ENCODE measurements at regions not wholly inside any gene's neighbourhood (a gene's known extent, or its start where the extent isn't known, plus 50 kb on each side); places are given as distances from the start of the nearest gene placed in this dataset.

GRCh38 chr1:99361406-99361805 is 97.1 kb downstream of the PLPPR4 start:
- no peak overlapping the region for H3K27ac ChIP-seq
- CTCF ChIA-PET, result no interaction called here
- POLR2A ChIA-PET (ENCODE audit: low non-redundant PET), result no interaction called here
- TF ChIP-seq CTCF (conservative IDR thresholded peaks at IDR 0.05; ENCODE audit: low read depth), result no peak
- DNase-seq (ENCODE audit: low spot score), result no peak

GRCh38 chr1:99363531-99363930 is 99.2 kb downstream of the PLPPR4 start:
- no peak for DNase-seq (ENCODE audit: low spot score)
- ChIA-PET CTCF (no interaction called here), POLR2A (ENCODE audit: low non-redundant PET) (no interaction called here)
- H3K27ac ChIP-seq, result no peak overlapping the region
- no peak for TF ChIP-seq CTCF (conservative IDR thresholded peaks at IDR 0.05; ENCODE audit: low read depth)

- TF ChIP-seq CTCF (conservative IDR thresholded peaks at IDR 0.05; ENCODE audit: low read depth), result no peak
- DNase-seq (ENCODE audit: low spot score), result no peak
- ChIA-PET CTCF (no interaction called here), POLR2A (ENCODE audit: low non-redundant PET) (no interaction called here)
- no peak overlapping the region for H3K27ac ChIP-seq
These were observed 100.8 kb downstream of the PLPPR4 start for GRCh38 chr1:99365141-99365540.

- TF ChIP-seq CTCF (conservative IDR thresholded peaks at IDR 0.05; ENCODE audit: low read depth), result no peak
- no peak for DNase-seq (ENCODE audit: low spot score)
- H3K27ac ChIP-seq, result no peak overlapping the region
- ChIA-PET CTCF (no interaction called here), POLR2A (ENCODE audit: low non-redundant PET) (no interaction called here)
These were observed 101.3 kb downstream of the PLPPR4 start for GRCh38 chr1:99365545-99365944.

- H3K27ac ChIP-seq, result no peak overlapping the region
- no peak for TF ChIP-seq CTCF (conservative IDR thresholded peaks at IDR 0.05; ENCODE audit: low read depth)
- no peak for DNase-seq (ENCODE audit: low spot score)
- CTCF ChIA-PET, result interaction anchor here (0.6 kb wide), 2 partner anchors 356 to 660 kb away, joined by 3 to 4 read pairs; no protein-coding TSS in a partner anchor
- POLR2A ChIA-PET (ENCODE audit: low non-redundant PET), result no interaction called here
These were observed 104.9 kb downstream of the PLPPR4 start for GRCh38 chr1:99369154-99369553.

GRCh38 chr1:99370476-99370875 is 106.2 kb downstream of the PLPPR4 start:
- no peak for TF ChIP-seq CTCF (conservative IDR thresholded peaks at IDR 0.05; ENCODE audit: low read depth)
- no peak overlapping the region for H3K27ac ChIP-seq
- CTCF ChIA-PET, result interaction anchor here (0.7 kb wide), 1 partner anchor 157 kb away, joined by 3 read pairs; no protein-coding TSS in a partner anchor
- no peak for DNase-seq (ENCODE audit: low spot score)
- POLR2A ChIA-PET (ENCODE audit: low non-redundant PET), result no interaction called here

- no peak overlapping the region for H3K27ac ChIP-seq
- DNase-seq (ENCODE audit: low spot score), result no peak
- no peak for TF ChIP-seq CTCF (conservative IDR thresholded peaks at IDR 0.05; ENCODE audit: low read depth)
- CTCF ChIA-PET, result no interaction called here
- POLR2A ChIA-PET (ENCODE audit: low non-redundant PET), result no interaction called here
These were observed 107.1 kb downstream of the PLPPR4 start for GRCh38 chr1:99371413-99371812.
